GM12864 (cell line): ENCODE measurements at regions not wholly inside any gene's neighbourhood (a gene's known extent, or its start where the extent isn't known, plus 50 kb on each side); places are given as distances from the start of the nearest gene placed in this dataset.

Experiments used
- DNase-seq: peaks from one replicate; pipeline ENCODE4 v3.0.0-alpha.2; 2011; ENCODE audit warnings: low read depth
- H3K4me3 ChIP-seq: 2 replicates; pipeline ENCODE4 v1.5.1; 2011; ENCODE audit warnings: mild to moderate bottlenecking, low read depth, low read length, control low read depth
- CTCF ChIP-seq: IDR thresholded peaks from 2 replicates; pipeline ENCODE4 v1.5.1; 2011; ENCODE audit warnings: low read depth, mild to moderate bottlenecking, moderate library complexity, low read length, control low read depth, inconsistent platforms; ENCODE audit errors: missing control alignments

GRCh38 chr7:156461881-156462665 lies 178.5 kb upstream of the RNF32 start:
- H3K4me3 ChIP-seq, result no peak overlapping the region
- no peak for DNase-seq
- TF ChIP-seq CTCF, result no peak

- no peak for DNase-seq
- H3K4me3 ChIP-seq, result no peak overlapping the region
- no peak for TF ChIP-seq CTCF
Measured at GRCh38 chr7:156460858-156461627, 179.5 kb upstream of the RNF32 start.

GRCh38 chr7:156459582-156459981 lies 181.0 kb upstream of the RNF32 start:
- DNase-seq, result no peak
- no peak for TF ChIP-seq CTCF
- no peak overlapping the region for H3K4me3 ChIP-seq

GRCh38 chr7:156459067-156459466 lies 181.5 kb upstream of the RNF32 start:
- TF ChIP-seq CTCF, result no peak
- DNase-seq, result no peak
- H3K4me3 ChIP-seq, result no peak overlapping the region

GRCh38 chr7:156458011-156458410 lies 182.6 kb upstream of the RNF32 start:
- DNase-seq, result no peak
- TF ChIP-seq CTCF, result no peak

GRCh38 chr7:156456503-156457115 lies 184.0 kb upstream of the RNF32 start:
- DNase-seq, result no peak
- no peak overlapping the region for H3K4me3 ChIP-seq
- no peak for TF ChIP-seq CTCF

More at GRCh38 chr7:156458011-156458410, 182.6 kb upstream of the RNF32 start:
- H3K4me3 ChIP-seq, result no peak overlapping the region
